Testis (tissue), 2 donors: ENCODE measurements at regions not wholly inside any gene's neighbourhood (a gene's known extent, or its start where the extent isn't known, plus 50 kb on each side); places are given as distances from the start of the nearest gene placed in this dataset.

Source experiments
- CTCF ChIP-seq, 3 experiments: fragments of 450-650 bp in 2 of 3; fragments of 200-600 bp in 1 of 3; sonication (generic) in 1 of 3; IDR thresholded peaks; one replicate each; pipeline ENCODE4 v1.5.1; 2016 to 2019; ENCODE audit warnings: antibody characterized with exemption in 3 of 3, mild to moderate bottlenecking in 2 of 3, moderate library complexity in 1 of 3
- POLR2A ChIP-seq: fragments of 450-650 bp; IDR thresholded peaks from one replicate; pipeline ENCODE4 v1.6.1; 2017; ENCODE audit warnings: antibody characterized with exemption, mild to moderate bottlenecking, moderate library complexity

- TF ChIP-seq CTCF (IDR thresholded peaks at IDR 0.05) (no peak), POLR2A (no peak)
These were observed 247.7 kb downstream of the SOCS6 start for GRCh38 chr18:70536370-70537062.
